ENCODE measurements at regions not wholly inside any gene's neighbourhood (a gene's known extent, or its start where the extent isn't known, plus 50 kb on each side); places are given as distances from the start of the nearest gene placed in this dataset.
"Not testable (repeated sequence)": the region's sequence is repeated elsewhere in the genome, so short reads cannot be mapped to it uniquely, and the experiment has no call there.

DNA sequence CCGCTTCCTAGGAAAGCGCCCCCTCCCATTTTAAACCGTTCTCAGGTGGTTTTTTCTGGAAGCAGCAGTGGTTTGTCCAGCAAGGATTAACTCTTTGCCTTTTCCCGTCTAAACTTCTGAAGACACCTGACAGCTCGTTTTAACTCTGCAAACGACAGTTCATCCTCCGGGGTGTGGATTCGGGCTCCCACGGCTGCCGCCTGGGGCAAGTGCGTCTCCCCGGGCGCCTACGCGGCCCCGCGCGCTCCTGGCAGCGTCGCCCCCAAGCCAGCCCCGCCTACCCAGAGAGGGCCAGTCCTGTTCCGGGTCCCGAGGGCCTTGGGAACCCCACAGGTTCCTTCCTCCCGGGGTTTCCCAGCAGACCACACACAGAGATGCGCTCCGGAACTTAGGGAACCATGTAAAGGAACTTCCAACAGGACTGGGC lies 54.4 kb downstream of the PRR18 start:
- Mint-ChIP-seq H3K4me3 (peak overlapping the region; percentile 71 to 83), H3K27me3 (peaks cover 62% of the 10 kb centered on the region), H3K27ac (no peak overlapping the region), H3K4me1 (peaks cover 42% of the 10 kb centered on the region), H3K9me3 (peaks cover 6 to 9% of the 10 kb centered on the region in 2 donors)
- no peak for DNase-seq
- no peak for ATAC-seq

DNA sequence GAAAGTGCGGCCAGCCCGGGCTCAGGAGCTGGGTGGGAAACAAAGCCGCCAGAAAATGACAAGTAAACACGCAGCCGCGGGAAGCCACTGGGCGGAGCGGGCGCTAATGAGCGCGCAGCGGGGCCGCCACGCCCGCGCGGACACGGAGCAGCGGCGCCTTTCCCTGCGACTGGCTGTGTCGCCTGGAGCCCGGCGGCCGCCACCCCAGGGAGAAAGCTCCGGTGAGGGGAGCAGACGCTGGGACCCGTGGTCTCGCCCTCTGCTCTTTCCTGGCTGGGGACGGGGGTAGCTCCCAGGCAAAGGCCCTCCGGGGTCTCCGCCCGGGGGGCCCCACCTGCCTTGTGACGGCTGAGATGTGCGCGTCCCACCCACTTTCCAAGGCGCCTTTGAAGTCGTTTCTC lies 54.9 kb downstream of the PRR18 start:
- H3K9me3 Mint-ChIP-seq = peaks cover 6 to 9% of the 10 kb centered on the region in 2 donors
- H3K27me3 Mint-ChIP-seq = peaks cover 59% of the 10 kb centered on the region
- H3K27ac Mint-ChIP-seq = no peak overlapping the region
- ATAC-seq = peak; percentile 37
- DNase-seq = peak in 1 of 2 donors; percentile 33
- peaks cover 37% of the 10 kb centered on the region for H3K4me1 Mint-ChIP-seq
- peak overlapping the region; percentile 78 to 83 for H3K4me3 Mint-ChIP-seq

DNA sequence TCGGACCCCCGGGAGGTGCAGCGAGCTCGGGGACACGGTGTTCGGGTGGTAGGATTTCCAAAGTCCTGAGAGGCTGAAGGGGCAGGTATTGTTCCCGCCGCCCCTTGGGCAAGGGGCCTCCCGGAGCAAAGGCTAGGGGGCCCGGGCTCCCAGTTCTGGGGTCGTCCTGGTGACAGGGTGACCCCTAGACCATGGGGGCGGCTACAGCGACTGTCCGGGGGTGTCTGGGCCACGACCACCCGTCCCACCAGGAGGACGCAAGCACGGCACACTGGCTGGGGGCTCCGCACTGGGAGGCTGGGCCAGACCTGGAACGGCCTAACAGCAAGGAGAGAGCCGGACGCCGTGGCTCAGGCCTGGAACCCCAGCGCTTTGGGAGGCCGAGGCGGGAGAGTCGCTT lies 55.6 kb downstream of the PRR18 start:
- peak; percentile 49 for ATAC-seq
- no peak for DNase-seq
- Mint-ChIP-seq H3K9me3 (peaks cover 6 to 9% of the 10 kb centered on the region in 2 donors), H3K4me3 (peak overlapping the region in 1 of 2 donors; percentile 83), H3K27ac (no peak overlapping the region), H3K27me3 (peaks cover 52% of the 10 kb centered on the region), H3K4me1 (peaks cover 30% of the 10 kb centered on the region)

DNA sequence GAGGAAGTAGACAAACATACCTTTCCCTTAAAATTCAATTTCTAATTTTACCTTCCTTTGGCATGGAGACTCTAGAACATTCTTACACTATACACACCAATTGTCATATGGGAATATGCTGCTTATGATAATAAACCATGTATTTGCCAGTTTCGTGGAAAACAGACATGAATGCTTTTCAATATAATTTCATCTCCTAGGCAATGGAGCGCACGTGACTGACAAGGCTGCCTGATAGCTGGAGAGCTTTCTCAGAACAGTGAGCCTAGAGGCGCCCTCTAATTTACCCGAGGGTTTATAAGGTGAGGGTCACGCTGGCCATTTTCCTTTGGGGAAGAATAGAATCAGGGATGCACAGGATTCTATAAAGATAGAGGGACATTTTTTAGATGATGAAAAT lies 56.5 kb downstream of the PRR18 start:
- no peak overlapping the region for H3K27ac Mint-ChIP-seq
- ATAC-seq (no peak), DNase-seq (no peak)
- H3K27me3 Mint-ChIP-seq = peaks cover 43% of the 10 kb centered on the region
- peaks cover 0 to 1% of the 10 kb centered on the region in 2 donors for H3K9me3 Mint-ChIP-seq
- H3K4me1 Mint-ChIP-seq = peaks cover 23% of the 10 kb centered on the region
- H3K4me3 Mint-ChIP-seq = no peak overlapping the region

DNA sequence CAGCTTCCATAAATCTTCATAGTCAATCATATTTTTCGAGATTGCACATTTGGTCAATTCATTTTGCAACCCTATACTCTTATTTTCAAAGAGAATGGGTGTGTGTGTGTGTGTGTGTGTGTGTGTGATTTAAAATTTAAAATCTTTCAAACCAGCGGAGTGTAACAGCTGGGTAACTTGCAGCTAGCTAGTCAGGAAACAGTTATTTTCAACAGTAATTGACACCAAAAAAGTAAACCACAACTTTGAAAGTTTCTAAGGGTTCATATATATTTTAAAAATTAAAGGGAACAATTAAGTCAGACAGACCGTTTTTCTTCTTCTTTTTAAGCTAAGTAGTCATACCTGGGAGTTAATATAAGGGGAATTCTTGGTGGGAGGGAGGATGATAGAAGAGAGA lies 57.0 kb downstream of the PRR18 start:
- Mint-ChIP-seq H3K4me1 (peaks cover 23% of the 10 kb centered on the region), H3K27ac (no peak overlapping the region), H3K27me3 (peaks cover 41% of the 10 kb centered on the region), H3K9me3 (no peaks in the 10 kb centered on the region), H3K4me3 (no peak overlapping the region)
- ATAC-seq = no peak
- no peak for DNase-seq

DNA sequence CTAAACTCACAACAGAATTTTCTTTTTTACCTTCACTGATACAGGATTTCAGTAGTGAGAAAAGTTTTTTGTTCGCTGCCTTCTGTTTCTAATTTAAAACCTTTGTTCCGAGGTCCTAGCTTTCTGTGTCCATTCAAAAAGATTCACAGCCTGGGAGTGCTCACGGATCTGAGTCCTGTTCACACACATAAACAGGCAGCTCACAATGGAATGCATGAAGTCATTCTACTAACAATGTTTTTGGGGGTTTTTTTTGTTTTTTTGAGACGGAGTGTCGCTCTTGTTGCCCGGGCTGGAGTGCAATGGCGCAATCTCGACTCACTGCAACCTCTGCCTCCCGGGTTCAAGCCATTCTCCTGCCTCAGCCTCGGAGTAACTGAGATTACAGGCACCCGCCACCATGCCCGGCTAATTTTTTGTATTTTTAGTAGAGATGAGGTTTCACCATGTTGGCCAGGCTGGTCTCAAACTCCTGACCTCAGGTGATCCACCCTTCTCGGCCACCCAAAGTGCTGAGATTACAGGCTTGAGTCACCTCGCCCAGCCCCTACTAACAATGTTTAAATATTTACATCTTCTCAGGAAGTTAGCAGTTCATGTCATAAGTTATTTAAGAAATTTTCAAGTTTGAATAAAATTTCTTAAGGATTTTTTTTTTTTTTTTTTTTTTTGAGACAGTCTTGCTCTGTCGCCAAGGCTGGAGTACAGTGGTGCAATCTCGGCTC lies 59.0 kb downstream of the PRR18 start:
- not testable (repeated sequence) for ATAC-seq, DNase-seq, H3K9me3 Mint-ChIP-seq, H3K4me3 Mint-ChIP-seq
- Mint-ChIP-seq H3K27me3 (peaks cover 32% of the 10 kb centered on the region), H3K27ac (peak overlapping the region in 1 of 2 donors; percentile 34), H3K4me1 (peaks cover 35% of the 10 kb centered on the region)

DNA sequence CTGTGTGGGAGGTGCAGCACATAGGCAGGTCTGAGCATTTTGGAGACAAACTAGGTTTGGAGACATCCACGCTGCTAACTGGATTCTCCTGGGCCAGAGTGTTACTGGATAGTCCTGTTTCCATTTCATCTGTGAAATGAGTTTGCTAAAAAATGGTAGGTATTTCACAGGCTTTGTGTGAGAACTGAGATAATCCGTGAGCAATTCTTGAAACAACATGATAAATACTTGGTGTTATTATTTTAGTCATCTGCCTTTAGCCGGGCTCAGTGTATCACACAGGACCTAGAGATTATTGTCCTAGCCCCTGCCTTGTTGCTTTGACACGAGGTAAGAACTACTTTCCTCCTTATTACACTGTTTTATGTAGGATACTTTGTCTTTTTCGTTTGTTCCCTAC lies 63.0 kb downstream of the PRR18 start:
- Mint-ChIP-seq H3K4me3 (no peak overlapping the region), H3K4me1 (peaks cover 30% of the 10 kb centered on the region), H3K9me3 (no peaks in the 10 kb centered on the region), H3K27ac (no peak overlapping the region), H3K27me3 (peaks cover 20% of the 10 kb centered on the region)
- ATAC-seq (no peak), DNase-seq (no peak)

DNA sequence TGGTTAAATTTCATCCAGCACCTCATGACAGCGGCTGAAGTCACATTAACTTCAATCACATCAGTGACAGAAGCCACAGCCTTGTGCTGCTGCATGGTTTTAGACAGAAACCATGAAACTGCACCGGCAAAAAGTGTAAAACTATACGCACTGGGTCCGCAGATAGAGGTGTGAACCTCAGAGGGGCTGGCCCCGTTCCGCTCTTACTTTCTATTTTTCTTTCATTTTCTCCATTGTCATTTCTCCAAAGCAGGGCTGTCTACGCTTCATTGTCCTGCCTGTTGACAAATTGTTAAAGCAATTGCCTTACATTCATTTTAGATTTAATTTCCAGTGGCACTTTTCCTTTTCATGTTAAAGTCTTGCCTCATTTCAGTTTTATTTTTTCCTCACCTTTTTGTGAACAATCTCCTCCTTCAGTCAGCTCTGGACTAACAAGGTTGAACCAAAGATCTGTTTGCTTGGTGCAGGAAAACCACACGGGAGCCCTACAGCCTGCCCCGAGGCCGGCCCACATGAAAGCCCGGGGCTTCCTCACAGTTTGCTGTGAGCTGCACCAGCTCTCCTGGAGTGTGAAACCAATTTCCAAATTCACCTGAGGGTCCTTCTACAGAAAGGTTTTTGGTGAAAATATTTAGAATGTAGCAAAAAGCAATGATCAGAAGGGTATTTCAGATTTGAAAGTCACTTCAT lies 63.7 kb downstream of the PRR18 start:
- ATAC-seq (peak; percentile 98), DNase-seq (peak; percentile 55 to 73)
- Mint-ChIP-seq H3K9me3 (no peaks in the 10 kb centered on the region), H3K27me3 (peaks cover 24% of the 10 kb centered on the region), H3K27ac (no peak overlapping the region), H3K4me3 (peak overlapping the region; percentile 68 to 70), H3K4me1 (peaks cover 30% of the 10 kb centered on the region)

DNA sequence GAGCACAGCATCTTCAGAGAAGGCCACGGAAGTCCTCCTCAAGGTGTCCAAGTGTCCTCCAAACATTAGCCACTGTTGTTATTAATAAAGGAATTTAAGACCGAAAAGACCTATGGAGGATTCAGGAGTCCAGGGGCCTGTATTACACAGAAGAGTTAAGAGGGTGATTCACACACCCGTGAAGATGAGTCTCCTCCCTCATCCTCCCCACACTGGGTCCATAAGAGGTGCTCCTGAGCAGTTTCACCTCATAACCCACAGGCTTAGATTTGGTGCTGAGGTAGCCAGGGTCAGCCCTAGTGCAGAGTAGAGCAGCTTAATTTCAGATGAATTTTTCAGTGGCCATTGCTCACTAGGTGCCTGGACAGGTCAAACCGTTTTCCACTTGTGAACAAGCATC lies 65.3 kb downstream of the PRR18 start:
- H3K9me3 Mint-ChIP-seq = no peaks in the 10 kb centered on the region
- no peak for ATAC-seq
- H3K27me3 Mint-ChIP-seq = peaks cover 34% of the 10 kb centered on the region
- peaks cover 30% of the 10 kb centered on the region for H3K4me1 Mint-ChIP-seq
- H3K27ac Mint-ChIP-seq = no peak overlapping the region
- no peak for DNase-seq
- H3K4me3 Mint-ChIP-seq = no peak overlapping the region

DNA sequence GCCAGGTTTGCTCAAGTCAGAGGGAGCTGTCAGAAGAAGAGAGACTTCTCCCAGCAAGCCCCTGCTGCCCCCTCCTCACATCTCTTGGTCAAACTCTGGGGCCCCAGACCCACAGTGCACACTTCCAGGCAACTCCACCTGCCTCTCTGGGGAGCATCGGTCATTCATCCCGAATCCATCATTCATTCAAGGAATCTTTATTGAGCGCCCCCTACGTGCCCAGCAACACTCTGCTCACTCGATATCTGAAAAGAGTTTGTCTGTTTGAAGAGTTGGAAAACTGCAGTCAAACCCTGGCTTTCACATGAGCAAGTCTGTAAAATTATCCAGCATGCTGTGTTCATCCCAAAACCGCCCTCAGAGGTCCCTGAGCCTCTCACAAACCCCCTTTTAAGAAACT lies 66.2 kb downstream of the PRR18 start:
- ATAC-seq (no peak), DNase-seq (no peak)
- Mint-ChIP-seq H3K27ac (no peak overlapping the region), H3K4me3 (no peak overlapping the region), H3K9me3 (no peaks in the 10 kb centered on the region), H3K4me1 (peaks cover 33% of the 10 kb centered on the region), H3K27me3 (peaks cover 43% of the 10 kb centered on the region)

DNA sequence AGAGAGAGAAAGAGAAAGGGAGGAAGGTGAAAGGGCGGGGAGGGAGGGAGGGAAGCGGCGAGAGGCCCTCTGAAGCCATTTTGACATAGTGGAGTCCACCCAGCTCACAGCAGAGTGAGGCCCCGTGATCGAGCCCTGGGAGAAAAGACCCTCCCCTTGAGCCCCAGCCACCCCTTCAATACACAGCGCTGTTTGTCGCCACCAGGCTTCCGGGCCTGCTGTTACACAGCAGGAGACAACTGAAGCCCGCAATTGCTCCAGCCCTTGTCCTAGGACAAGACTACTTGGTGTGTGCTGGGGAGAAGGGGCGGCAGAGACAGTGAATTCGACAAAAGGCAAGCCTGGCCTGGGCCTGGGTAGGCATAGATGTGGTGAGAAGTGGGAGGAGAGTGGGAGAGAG lies 67.3 kb downstream of the PRR18 start:
- peaks cover 34% of the 10 kb centered on the region for H3K4me1 Mint-ChIP-seq
- no peak overlapping the region for H3K4me3 Mint-ChIP-seq
- no peaks in the 10 kb centered on the region for H3K9me3 Mint-ChIP-seq
- ATAC-seq (no peak), DNase-seq (no peak)
- H3K27me3 Mint-ChIP-seq = peaks cover 54% of the 10 kb centered on the region
- H3K27ac Mint-ChIP-seq = no peak overlapping the region

DNA sequence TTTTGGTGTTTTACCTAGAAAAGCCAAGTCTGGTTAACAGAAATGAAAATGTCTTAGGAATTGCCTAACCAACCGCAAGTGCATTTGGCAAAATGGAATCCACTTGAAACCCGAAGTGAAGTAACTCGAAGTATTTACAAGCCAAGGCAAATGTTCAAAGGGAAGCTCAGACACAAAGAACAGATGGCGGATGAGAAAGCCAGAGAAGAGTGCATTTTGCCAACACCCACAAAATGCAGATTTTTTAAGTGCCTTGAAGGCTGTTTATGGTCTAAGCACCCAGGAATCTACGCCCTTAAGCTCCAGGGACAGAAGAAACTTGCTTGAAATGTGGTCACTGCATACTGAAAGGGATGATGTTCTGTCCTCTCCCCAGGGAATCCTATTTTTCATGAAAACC lies 70.0 kb upstream of the TBXT start:
- no peak overlapping the region for H3K27ac Mint-ChIP-seq
- H3K4me1 Mint-ChIP-seq = peaks cover 17% of the 10 kb centered on the region
- DNase-seq (no peak), ATAC-seq (no peak)
- H3K9me3 Mint-ChIP-seq = no peaks in the 10 kb centered on the region
- no peak overlapping the region for H3K4me3 Mint-ChIP-seq
- peaks cover 60% of the 10 kb centered on the region for H3K27me3 Mint-ChIP-seq

DNA sequence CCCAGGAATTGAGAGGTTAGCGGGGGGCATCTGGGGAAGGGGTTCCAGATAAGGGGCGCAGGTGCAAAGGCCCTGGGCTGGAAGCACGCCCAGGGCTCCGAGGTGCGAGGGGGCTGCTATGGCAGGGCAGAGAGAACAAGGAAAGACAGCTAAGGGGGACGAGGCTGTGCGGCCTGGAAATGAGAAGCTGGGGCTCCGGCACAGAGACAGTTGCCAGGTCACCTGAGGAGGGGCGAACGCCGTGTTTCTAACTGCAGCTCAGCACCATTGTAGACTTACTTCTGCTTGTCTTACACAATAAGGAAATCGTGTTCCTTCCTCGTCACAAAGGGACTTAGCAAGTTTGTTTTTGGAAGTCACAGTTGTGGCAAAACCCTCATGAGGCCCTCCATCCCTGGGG lies 68.9 kb upstream of the TBXT start:
- Mint-ChIP-seq H3K27ac (peak overlapping the region in 1 of 2 donors; percentile 91), H3K27me3 (peaks cover 56% of the 10 kb centered on the region), H3K4me1 (peaks cover 19% of the 10 kb centered on the region), H3K4me3 (no peak overlapping the region), H3K9me3 (no peaks in the 10 kb centered on the region)
- ATAC-seq (no peak), DNase-seq (no peak)

DNA sequence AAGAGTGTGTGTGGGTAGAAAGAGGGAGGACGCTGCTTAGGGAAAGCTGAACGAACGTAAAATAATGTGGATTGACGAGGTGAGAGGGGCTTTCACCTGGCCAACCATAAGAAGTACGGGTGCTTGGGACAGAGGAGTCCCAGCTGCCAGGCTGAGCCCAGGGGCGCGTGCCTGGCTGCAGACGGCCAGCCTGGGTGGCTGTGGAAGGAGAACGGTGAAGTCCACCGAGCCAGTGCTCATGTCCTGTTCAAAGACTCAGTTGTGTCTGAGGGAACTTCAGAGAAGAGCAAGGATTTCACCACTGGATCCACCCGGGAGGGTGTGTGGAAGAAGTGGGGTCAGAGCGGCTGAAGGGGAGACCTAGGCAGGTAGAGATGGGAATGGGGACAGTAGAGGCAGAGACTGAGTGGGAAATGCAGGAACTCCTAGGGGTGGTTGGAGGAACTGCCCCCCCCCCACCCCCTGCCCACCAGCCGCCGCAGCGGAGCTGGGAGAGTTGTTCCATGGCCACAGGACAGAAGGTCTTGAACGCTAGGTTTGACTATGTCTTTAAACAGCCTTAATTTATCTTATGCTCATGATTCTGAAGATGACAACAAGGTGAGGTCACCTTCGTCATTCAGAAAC lies 68.1 kb upstream of the TBXT start:
- H3K9me3 Mint-ChIP-seq = no peaks in the 10 kb centered on the region
- peaks cover 19% of the 10 kb centered on the region for H3K4me1 Mint-ChIP-seq
- no peak overlapping the region for H3K4me3 Mint-ChIP-seq
- no peak for DNase-seq
- peaks cover 50% of the 10 kb centered on the region for H3K27me3 Mint-ChIP-seq
- no peak for ATAC-seq
- peak overlapping the region in 1 of 2 donors; percentile 72 for H3K27ac Mint-ChIP-seq

DNA sequence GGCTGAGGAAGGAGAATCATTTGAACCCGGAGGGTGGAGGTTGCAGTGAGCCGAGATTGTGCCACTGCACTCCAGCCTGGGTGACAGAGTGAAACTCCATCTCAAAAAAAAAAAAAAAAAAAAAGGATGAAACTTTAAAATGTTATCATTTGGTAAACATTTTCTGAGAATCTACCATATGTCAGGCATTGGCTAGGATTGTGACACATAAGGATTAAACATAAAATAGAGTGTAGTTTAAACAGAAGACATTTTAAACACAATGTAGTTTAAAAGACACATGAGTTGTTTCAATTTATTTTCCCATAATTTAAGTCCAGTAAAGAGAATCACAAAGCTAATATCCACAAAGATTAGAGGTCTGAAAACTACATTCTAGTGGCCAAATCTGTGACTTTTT lies 63.5 kb upstream of the TBXT start:
- peaks cover 46% of the 10 kb centered on the region for H3K27me3 Mint-ChIP-seq
- H3K27ac Mint-ChIP-seq = peak overlapping the region in 1 of 2 donors; percentile 27
- peaks cover 31% of the 10 kb centered on the region for H3K4me1 Mint-ChIP-seq
- DNase-seq, H3K4me3 Mint-ChIP-seq, H3K9me3 Mint-ChIP-seq, ATAC-seq: not testable (repeated sequence)
